ENCODE measurements at regions not wholly inside any gene's neighbourhood (a gene's known extent, or its start where the extent isn't known, plus 50 kb on each side); places are given as distances from the start of the nearest gene placed in this dataset.

GRCh38 chr5:174420651-174421407 lies 303.6 kb upstream of the MSX2 start:
- in situ Hi-C loops (cut with HindIII; ENCODE audit: low sequenced_read_pairs): loop anchor here (25.0 kb wide), 1 partner anchor 366 kb away; no protein-coding TSS in a partner anchor

GRCh38 chr5:174421408-174421805 lies 303.0 kb upstream of the MSX2 start:
- in situ Hi-C loops (cut with HindIII; ENCODE audit: low sequenced_read_pairs): loop anchor here (25.0 kb wide), 1 partner anchor 366 kb away; no protein-coding TSS in a partner anchor

GRCh38 chr5:174423558-174423957 lies 300.8 kb upstream of the MSX2 start:
- in situ Hi-C loops (cut with HindIII; ENCODE audit: low sequenced_read_pairs): loop anchor here (25.0 kb wide), 1 partner anchor 364 kb away; no protein-coding TSS in a partner anchor

- in situ Hi-C loops (cut with HindIII; ENCODE audit: low sequenced_read_pairs): loop anchor here (25.0 kb wide), 1 partner anchor 363 kb away; no protein-coding TSS in a partner anchor
Measured at GRCh38 chr5:174424219-174425053, 299.9 kb upstream of the MSX2 start.

- in situ Hi-C loops (cut with HindIII; ENCODE audit: low sequenced_read_pairs): no loop called here
Measured at GRCh38 chr5:174425271-174425963, 299.0 kb upstream of the MSX2 start.

GRCh38 chr5:174425964-174426290 lies 298.5 kb upstream of the MSX2 start:
- in situ Hi-C loops (cut with HindIII; ENCODE audit: low sequenced_read_pairs): no loop called here

GRCh38 chr5:174426388-174426787 lies 298.0 kb upstream of the MSX2 start:
- in situ Hi-C loops (cut with HindIII; ENCODE audit: low sequenced_read_pairs): no loop called here

- in situ Hi-C loops (cut with HindIII; ENCODE audit: low sequenced_read_pairs): no loop called here
Measured at GRCh38 chr5:174426851-174427250, 297.5 kb upstream of the MSX2 start.

GRCh38 chr5:174427304-174427703 lies 297.1 kb upstream of the MSX2 start:
- in situ Hi-C loops (cut with HindIII; ENCODE audit: low sequenced_read_pairs): no loop called here

GRCh38 chr5:174428895-174429294 lies 295.5 kb upstream of the MSX2 start:
- in situ Hi-C loops (cut with HindIII; ENCODE audit: low sequenced_read_pairs): no loop called here

GRCh38 chr5:174430940-174431339 lies 293.4 kb upstream of the MSX2 start:
- in situ Hi-C loops (cut with HindIII; ENCODE audit: low sequenced_read_pairs): no loop called here

- in situ Hi-C loops (cut with HindIII; ENCODE audit: low sequenced_read_pairs): no loop called here
Measured at GRCh38 chr5:174431504-174431903, 292.9 kb upstream of the MSX2 start.

GRCh38 chr5:174433098-174433497 lies 291.3 kb upstream of the MSX2 start:
- in situ Hi-C loops (cut with HindIII; ENCODE audit: low sequenced_read_pairs): no loop called here

GRCh38 chr5:174436750-174437149 lies 287.6 kb upstream of the MSX2 start:
- in situ Hi-C loops (cut with HindIII; ENCODE audit: low sequenced_read_pairs): no loop called here

GRCh38 chr5:174444479-174445188 lies 279.7 kb upstream of the MSX2 start:
- in situ Hi-C loops (cut with HindIII; ENCODE audit: low sequenced_read_pairs): no loop called here

GRCh38 chr5:174446446-174446845 lies 277.9 kb upstream of the MSX2 start:
- in situ Hi-C loops (cut with HindIII; ENCODE audit: low sequenced_read_pairs): no loop called here

GRCh38 chr5:174446988-174447387 lies 277.4 kb upstream of the MSX2 start:
- in situ Hi-C loops (cut with HindIII; ENCODE audit: low sequenced_read_pairs): no loop called here

- in situ Hi-C loops (cut with HindIII; ENCODE audit: low sequenced_read_pairs): no loop called here
Measured at GRCh38 chr5:174448041-174448440, 276.3 kb upstream of the MSX2 start.

GRCh38 chr5:174448662-174449061 lies 275.7 kb upstream of the MSX2 start:
- in situ Hi-C loops (cut with HindIII; ENCODE audit: low sequenced_read_pairs): no loop called here

- in situ Hi-C loops (cut with HindIII; ENCODE audit: low sequenced_read_pairs): no loop called here
Measured at GRCh38 chr5:174453690-174454089, 270.7 kb upstream of the MSX2 start.

- in situ Hi-C loops (cut with HindIII; ENCODE audit: low sequenced_read_pairs): no loop called here
Measured at GRCh38 chr5:174454464-174454863, 269.9 kb upstream of the MSX2 start.
